SHP77 (cell line): ENCODE measurements at regions not wholly inside any gene's neighbourhood (a gene's known extent, or its start where the extent isn't known, plus 50 kb on each side); places are given as distances from the start of the nearest gene placed in this dataset.

Experiments used
- DNase-seq, 2 experiments: peaks; one replicate each; lab custom pipeline; 2025; lab: John Stamatoyannopoulos, UW

- no peak for DNase-seq
Observed at GRCh38 chr13:105446197-105446596, 1089.3 kb downstream of the EFNB2 start.

DNA sequence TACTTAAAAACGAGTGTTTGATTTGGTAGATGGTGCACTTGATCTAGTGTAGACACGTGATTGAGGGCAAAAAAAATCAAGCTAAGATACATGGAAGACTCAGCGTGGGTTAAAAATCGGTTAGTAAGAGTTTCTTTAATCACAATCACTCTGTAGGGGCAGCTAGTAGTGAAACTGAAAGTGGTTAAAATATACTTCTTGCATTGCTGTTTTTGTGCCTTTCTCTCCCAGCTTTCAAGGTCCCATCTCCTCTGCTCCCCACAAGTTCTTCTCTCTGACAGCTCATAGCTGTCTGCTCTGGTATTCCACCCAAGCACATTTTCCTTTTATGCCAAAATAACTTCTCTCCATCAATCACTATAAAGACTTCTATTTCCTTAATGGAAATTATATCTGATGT, 1089.7 kb downstream of the EFNB2 start:
- DNase-seq: no peak

- DNase-seq: no peak
Observed at GRCh38 chr13:105442949-105443699, 1092.3 kb downstream of the EFNB2 start.

- DNase-seq: no peak
Observed at GRCh38 chr13:105442040-105442439, 1093.4 kb downstream of the EFNB2 start.

GRCh38 chr13:105441051-105441750, 1094.3 kb downstream of the EFNB2 start:
- DNase-seq: no peak

- no peak for DNase-seq
Observed at GRCh38 chr13:105436943-105437342, 1098.5 kb downstream of the EFNB2 start.

DNA sequence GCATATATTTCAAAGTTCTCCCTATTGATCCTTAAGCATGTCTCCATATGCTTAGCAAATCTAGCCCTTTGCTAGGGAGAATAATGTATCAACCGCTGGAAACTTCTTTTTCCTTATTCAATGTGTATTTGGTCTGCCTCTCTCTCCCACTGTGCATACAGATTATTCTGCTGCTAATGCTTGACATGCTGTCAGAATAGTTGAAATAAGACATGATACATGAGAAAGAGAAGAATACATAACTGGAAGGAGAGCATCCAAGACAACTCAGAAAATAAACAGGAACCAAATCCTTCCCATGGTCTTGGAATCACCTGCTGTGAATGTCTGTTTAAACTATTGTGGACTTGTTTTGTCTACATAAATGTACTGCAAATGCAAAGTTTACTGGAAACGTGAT, 1103.0 kb downstream of the EFNB2 start:
- DNase-seq: no peak

GRCh38 chr13:105428811-105429210, 1106.7 kb downstream of the EFNB2 start:
- no peak for DNase-seq

DNA sequence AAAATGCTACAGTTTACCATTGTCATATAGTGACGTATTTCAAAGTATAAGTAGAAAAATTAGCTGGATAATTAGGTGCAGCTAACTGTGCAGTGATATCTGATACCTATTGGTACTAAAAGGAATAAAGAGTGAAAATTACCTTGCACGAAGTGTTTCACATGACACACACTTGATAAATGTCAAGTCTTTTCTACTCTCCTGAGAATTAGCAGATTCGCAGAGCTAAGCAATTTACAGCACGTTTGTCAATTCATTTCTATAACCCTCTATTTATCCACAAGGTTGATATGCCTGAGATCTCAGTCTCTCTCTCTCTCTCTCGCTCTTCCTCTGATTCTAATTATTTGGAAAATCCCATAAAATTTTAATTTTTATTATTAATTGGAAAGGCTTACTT, 1109.0 kb downstream of the EFNB2 start:
- DNase-seq: no peak

DNA sequence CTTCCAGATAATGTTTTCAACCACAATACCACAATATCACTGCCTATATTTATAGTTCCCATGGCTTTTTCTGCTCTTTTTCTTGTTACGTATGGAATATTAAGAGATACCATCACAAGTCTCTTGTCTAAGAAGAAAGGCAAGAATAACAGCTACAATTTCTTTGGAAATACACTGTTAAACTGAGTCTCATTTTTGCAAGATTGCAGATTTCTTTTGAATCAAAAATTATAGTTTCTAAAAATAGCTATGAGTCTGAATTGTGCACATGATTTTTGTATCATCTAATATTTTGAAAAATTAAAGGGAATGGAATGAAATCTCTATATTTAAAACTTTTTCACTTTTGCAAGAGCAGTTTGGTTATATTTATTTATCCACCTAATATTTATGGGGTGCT, 1120.8 kb downstream of the EFNB2 start:
- DNase-seq: no peak

DNA sequence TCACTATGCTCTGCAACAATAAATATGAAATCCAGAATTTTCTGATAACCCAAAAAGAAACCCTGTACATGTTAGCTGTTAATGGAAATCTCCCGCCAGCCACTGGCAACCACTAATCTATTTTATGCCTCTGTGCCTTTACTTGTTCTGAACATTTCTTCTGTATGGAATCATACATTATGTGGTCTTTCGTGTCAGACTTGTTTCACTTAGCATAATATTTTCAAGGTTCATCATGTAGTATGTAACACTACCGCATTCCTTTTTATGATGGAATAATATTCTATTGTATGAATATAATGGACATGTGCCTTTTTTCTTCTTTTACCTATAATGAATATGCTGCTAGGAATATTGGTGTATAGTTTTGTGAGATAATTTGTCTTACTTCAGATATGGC, 1123.3 kb downstream of the EFNB2 start:
- DNase-seq: no peak

DNA sequence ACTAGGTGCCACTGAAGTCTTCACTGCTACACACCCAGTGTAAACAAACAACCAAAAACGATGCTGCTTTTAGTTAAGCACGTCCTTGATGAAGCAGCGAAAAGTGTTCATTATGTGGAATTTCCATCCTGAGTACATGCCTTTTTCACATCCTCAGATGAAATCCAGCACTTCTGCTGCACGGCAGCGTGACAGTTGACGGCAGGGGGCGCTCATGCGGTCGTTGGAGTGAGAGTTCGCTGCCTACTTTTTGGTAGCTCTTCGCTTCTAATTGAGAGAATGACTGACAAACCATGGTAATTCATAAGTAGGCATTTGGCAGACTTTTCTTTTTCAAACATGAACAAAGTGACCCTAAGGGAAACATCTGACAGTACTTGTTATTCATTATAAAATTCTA, 1124.9 kb downstream of the EFNB2 start:
- DNase-seq: peak; percentile 54 to 57

- no peak for DNase-seq
Observed at GRCh38 chr13:105406551-105406950, 1128.9 kb downstream of the EFNB2 start.

DNA sequence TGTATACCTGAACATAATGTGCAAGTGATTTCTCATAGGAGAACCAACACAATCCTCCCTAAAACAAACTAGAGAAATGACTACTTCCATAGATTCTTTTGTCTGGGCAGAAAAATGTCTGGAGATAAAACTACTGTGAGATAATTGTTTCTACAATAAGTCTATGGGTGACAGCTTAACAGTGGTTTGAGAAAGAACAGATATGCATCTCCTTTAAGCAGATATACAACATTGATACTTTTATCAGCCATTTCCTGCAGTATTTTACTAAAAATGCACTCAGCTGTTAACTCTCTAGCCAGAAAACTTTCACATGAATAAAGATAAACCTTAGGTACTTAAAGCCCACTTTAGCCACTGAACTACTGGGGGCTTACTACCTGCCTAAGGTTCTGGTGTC, 1132.4 kb downstream of the EFNB2 start:
- no peak for DNase-seq

GRCh38 chr13:105395041-105395440, 1140.4 kb downstream of the EFNB2 start:
- no peak for DNase-seq

GRCh38 chr13:105389373-105389772, 1146.1 kb downstream of the EFNB2 start:
- DNase-seq: no peak

- no peak for DNase-seq
Observed at GRCh38 chr13:105377452-105377851, 1158.0 kb downstream of the EFNB2 start.

DNA sequence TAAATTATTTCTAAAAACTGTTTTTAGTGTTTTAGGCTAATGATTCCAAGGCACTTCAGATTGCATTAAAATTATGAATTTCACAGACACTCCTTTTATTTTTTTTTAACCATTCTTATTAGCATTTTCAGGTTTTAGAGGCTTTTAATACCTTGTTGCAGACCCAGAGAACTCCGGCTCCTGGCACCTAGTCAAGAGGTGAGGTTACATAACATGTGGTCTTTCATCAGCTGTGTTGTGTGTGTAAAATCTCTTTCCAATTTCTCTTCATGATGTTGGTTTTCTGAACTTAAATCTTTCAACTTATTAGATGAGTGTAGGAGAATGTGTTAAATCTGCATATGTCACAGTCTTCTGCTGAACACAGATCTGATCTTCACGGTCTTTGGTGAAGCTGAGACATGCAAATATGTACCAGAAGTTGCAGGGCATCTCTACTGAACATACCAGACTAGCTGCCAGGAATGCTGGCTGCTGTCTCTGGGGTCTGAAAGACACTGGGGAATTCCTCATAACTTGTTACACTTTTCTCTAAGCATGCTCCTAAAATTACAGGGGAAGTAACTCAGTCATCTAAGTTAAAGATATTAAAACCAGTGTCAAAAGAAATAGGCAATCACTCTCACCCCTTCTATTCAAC, 1165.3 kb downstream of the EFNB2 start:
- DNase-seq: no peak

DNA sequence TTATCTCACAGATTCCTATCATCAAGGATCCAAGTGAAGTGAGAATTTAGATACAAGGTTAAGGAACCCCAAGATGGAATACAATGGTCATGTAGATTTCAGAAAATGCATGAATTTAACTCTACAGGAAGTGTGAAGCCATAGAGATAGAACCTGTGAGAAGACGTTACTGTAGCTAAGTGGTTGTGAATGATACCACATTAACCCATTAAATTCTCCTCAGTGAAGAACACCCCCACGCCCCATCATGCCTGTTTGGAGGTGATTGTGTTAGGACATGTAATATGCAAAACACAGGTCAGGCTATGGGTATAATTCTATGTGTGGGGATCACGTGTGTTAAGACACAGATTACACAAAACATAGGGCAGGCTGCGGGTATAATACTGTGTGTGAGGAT, 1166.7 kb downstream of the EFNB2 start:
- no peak for DNase-seq

DNA sequence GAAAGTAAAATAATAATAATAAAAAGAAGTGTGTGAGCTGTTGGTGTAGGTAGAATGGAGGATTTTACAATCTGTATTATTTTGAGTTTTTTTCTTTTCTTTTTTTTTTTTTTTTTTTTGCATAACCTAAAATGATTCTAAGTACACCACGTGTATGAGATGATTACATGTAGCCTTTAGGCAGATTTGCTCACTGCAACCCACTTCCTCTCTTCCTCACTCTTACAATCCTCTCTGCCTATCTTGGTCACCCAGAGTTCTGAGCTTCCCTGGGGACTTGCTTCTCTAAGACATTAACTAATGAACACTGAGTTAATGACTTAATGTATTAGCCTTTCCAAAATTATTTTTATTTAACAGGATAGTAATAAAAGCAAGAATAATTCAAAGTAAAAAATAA, 1169.6 kb downstream of the EFNB2 start:
- DNase-seq: no peak

DNA sequence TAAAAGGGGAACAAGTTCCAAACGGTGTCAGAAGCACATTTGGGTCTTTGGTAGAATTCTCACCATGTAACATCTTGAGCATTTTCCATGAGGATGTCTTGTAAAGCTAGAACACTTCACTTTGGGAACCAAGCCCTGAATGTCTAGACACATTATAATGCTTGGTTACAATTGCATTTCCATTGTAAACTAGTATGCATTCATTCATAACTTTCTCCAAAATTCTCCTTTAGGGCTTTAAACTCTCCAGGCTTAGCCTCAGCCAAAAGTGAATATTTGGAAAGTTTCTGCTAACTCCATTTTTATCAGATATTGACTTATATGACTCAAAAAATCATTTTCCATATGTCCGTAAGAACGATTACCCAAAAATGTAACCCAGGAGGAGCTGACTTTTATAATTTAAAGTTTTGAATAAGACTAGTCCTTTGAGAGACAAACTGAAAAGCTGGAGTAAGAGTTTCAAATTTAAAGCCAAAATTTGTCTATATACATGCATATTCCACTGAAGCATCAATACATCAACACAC, 1170.4 kb downstream of the EFNB2 start:
- DNase-seq: no peak

GRCh38 chr13:105364191-105364590, 1171.3 kb downstream of the EFNB2 start:
- DNase-seq: no peak
